CD4-positive, alpha-beta T cell treated with Interferon alpha-2 for 1 hour (primary cell): ENCODE measurements at regions not wholly inside any gene's neighbourhood (a gene's known extent, or its start where the extent isn't known, plus 50 kb on each side); places are given as distances from the start of the nearest gene placed in this dataset.
"Not testable (repeated sequence)": the region's sequence is repeated elsewhere in the genome, so short reads cannot be mapped to it uniquely, and the experiment has no call there.

ENCODE experiments used
- DNase-seq, 2 donors: peaks; one replicate each; pipeline ENCODE4 v3.0.0-alpha.2; 2020 to 2022

- no peak for DNase-seq
These were observed 928.5 kb downstream of the DNAJB9 start for GRCh38 chr7:109498131-109498530.

GRCh38 chr7:109503421-109503820, 933.7 kb downstream of the DNAJB9 start:
- no peak for DNase-seq

GRCh38 chr7:109522585-109522984, 952.9 kb downstream of the DNAJB9 start:
- no peak for DNase-seq

- DNase-seq, result no peak
These were observed 958.2 kb downstream of the DNAJB9 start for GRCh38 chr7:109527833-109528232.

- DNase-seq, result no peak
These were observed 960.0 kb downstream of the DNAJB9 start for GRCh38 chr7:109529712-109530111.

GRCh38 chr7:109532262-109532992, 962.8 kb downstream of the DNAJB9 start:
- no peak for DNase-seq

- no peak for DNase-seq
These were observed 976.0 kb downstream of the DNAJB9 start for GRCh38 chr7:109545686-109546085.

GRCh38 chr7:109549471-109550193, 980.0 kb downstream of the DNAJB9 start:
- no peak for DNase-seq

- DNase-seq, result no peak
These were observed 982.3 kb downstream of the DNAJB9 start for GRCh38 chr7:109552017-109552416.

GRCh38 chr7:109577265-109577664, 1007.6 kb downstream of the DNAJB9 start:
- no peak for DNase-seq

- DNase-seq, result no peak
These were observed 1010.2 kb downstream of the DNAJB9 start for GRCh38 chr7:109579901-109580300.

- DNase-seq, result no peak
These were observed 1012.5 kb downstream of the DNAJB9 start for GRCh38 chr7:109582211-109582610.

GRCh38 chr7:109596948-109597347, 1027.3 kb downstream of the DNAJB9 start:
- DNase-seq, result not testable (repeated sequence)

- no peak for DNase-seq
These were observed 1042.0 kb downstream of the DNAJB9 start for GRCh38 chr7:109611656-109612055.

GRCh38 chr7:109616551-109617069, 1046.9 kb downstream of the DNAJB9 start:
- DNase-seq, result no peak

GRCh38 chr7:109622320-109622719, 1052.6 kb downstream of the DNAJB9 start:
- no peak for DNase-seq

- DNase-seq, result not testable (repeated sequence)
These were observed 1063.2 kb downstream of the DNAJB9 start for GRCh38 chr7:109632890-109633289.

GRCh38 chr7:109635374-109635773, 1065.7 kb downstream of the DNAJB9 start:
- no peak for DNase-seq

GRCh38 chr7:109637428-109637990, 1067.8 kb downstream of the DNAJB9 start:
- DNase-seq, result no peak

GRCh38 chr7:109638321-109638720, 1068.6 kb downstream of the DNAJB9 start:
- no peak for DNase-seq

GRCh38 chr7:109639561-109639960, 1069.9 kb downstream of the DNAJB9 start:
- DNase-seq, result no peak

GRCh38 chr7:109641445-109641844, 1071.8 kb downstream of the DNAJB9 start:
- DNase-seq, result no peak

- DNase-seq, result no peak
These were observed 1076.5 kb downstream of the DNAJB9 start for GRCh38 chr7:109646124-109646523.

GRCh38 chr7:109646594-109646993, 1076.9 kb downstream of the DNAJB9 start:
- not testable (repeated sequence) for DNase-seq
